GM21576 (cell line): ENCODE measurements at regions not wholly inside any gene's neighbourhood (a gene's known extent, or its start where the extent isn't known, plus 50 kb on each side); places are given as distances from the start of the nearest gene placed in this dataset.
A peak's percentile ranks its signal among the peaks of the same experiment; 100 is the strongest.

Experiments used
- ATAC-seq: cut with Tn5 transposase; IDR thresholded peaks from one replicate; pipeline ENCODE4 v1.9.1; 2021; ENCODE audit warnings: mild to moderate bottlenecking, moderate library complexity; ENCODE audit not compliant: unreplicated experiment

DNA sequence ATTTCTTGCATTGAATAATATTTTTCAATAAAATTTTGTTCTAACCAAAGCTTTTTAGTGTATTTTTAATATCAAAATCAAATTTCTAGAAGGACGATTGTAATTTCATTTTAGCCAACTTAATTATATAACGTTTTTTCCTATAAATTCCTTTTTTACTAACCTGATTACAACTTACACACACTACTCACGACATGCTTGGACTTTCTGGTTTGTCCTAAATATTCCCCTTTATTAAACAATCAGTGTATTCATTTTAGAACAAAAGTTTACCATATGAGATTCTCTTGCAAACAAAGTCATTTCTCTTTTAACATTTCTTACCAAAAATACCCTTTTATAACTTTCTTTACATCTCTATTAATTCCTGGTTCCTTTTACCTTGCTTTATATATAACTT is 173.7 kb downstream of the PWWP3B start:
- no peak for ATAC-seq

GRCh38 chrX:106356580-106356979 is 188.5 kb downstream of the PWWP3B start:
- ATAC-seq, result no peak

DNA sequence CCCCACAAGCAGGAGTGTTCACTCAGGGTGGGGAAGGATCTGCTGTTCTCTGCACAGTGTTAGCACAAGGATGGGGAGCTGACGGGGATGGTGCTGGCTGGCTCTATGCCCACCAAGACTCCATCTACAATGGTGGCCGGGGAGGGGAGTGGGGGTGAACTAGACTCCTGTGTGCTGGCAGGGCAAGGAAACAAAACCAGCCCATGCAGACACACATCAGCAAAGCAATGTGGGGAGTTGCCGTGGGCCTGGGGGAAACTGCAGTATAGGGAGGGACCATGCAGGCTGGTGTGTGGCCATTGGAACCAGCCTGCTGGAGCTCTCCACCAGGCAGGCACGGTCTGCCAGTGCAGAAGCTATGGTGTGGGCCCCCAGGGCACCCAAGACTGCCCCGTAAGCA is 195.1 kb downstream of the PWWP3B start:
- ATAC-seq, result no peak

- no peak for ATAC-seq
These were observed 210.5 kb downstream of the PWWP3B start for GRCh38 chrX:106378616-106379015.

- ATAC-seq, result no peak
These were observed 220.4 kb upstream of the RADX start for GRCh38 chrX:106391284-106391911.

DNA sequence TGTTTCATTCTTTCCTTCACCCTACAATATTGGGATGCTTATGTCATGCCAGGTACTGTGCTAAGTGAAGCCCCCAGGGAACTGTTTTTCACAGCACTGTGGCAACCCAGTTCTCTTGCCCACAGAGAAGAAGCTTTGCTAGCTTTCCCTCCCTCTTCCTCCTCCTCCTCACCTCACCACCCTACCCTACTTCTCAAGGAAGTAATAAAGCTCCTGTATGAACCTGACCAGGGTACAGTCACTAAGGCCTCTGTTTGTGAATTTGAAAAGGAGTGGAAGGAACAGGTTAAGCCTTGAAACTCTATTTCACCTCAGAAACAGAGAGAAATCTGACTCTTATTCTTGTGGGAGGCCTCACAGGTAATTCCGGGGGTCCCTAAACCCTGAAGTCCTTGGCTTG is 219.4 kb upstream of the RADX start:
- no peak for ATAC-seq

GRCh38 chrX:106397788-106398538 is 213.8 kb upstream of the RADX start:
- ATAC-seq, result no peak

DNA sequence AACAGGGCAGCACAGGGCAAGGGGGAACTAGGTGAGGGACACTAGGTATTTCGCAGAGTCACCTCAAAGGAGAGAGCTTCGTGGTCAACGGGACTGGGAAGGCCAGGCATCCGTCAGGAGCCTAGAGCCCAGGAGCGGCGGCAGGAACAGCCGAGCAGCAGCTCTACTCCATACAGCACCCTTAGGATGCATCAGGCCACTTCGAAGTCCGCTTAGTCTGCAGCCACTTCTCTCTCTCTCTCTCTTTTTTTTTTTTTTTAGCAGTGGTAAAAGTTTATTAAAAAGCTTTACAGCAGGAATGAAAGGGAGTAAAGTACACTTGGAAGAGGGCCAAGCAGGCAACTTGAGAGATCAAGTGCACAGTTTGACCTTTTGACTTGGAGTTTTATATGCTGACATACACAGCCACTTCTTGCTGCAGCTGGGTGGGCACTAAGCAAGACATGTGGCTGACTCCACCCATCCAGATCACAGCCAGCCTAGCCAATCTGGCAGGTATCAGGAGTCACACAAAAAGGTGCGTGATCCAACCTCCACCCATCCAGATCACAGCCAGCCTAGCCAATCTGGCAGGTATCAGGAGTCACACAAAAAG is 209.7 kb upstream of the RADX start:
- no peak for ATAC-seq

DNA sequence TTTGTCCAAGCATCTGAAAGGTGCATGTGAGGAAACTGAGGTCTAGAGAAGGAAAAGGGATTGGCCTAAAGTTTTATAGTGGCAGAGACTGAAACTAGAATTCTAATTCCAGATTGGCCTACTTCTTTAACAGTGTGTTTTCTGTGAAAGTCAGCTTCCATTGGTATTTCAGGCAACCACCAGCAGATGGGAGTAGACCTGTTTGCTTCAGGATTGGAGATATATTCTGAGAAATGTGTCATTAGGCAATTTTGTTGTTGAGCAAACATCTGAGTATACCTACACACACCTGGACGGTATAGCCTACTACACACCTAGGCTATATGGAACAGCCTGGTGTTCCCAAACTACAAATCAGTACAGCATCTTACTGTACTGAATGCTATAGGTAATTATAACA is 207.3 kb upstream of the RADX start:
- no peak for ATAC-seq

DNA sequence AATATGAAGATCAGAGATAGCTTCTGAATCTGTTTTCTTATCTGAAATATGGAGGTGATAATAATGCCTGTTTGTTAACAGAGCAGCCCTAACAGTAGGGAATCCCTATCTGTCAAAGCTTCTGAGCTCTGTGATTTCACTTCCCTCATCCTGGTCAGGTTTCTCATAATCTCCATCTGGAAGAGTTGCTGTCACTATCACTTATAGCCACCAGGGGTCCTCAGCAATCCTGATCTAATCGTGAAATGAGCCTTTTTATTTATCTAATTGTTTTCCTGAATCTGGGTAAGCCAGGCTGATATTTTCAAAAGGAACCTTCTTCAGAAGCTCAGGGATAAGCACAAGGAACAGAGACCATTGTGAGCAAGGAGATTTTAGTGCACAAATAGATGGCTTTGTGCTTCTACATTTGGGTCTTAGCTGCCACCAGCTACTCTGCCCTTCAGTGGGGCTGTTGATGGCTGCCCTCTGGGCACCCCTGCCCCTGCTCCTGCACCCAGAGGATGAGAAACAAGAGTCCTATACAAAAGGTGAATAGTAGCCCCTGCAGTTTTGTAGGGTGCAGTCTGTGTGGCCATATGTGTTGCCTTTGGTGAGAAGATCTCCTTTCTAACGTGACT is 196.4 kb upstream of the RADX start:
- ATAC-seq, result peak; percentile 93

- no peak for ATAC-seq
These were observed 175.1 kb upstream of the RADX start for GRCh38 chrX:106436691-106437090.

DNA sequence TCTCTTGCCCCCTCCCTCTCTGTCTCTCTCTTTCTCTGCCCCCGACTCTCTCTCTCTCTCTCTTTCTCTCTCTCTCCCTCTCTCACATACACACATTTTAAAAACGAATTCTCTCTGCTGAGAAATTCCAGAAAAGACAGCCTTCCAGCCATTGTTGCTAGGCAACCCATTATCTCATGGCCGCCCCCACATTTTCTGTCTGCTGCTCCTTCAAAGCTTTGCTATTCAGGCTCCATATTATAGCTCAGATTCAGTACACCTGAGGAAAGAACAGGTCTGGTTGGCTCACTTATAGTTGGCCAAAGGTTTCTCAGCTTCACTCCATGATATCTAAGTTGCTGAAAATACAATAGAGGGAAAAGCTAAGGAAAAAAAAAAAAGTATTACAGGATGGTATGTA is 174.4 kb upstream of the RADX start:
- no peak for ATAC-seq

DNA sequence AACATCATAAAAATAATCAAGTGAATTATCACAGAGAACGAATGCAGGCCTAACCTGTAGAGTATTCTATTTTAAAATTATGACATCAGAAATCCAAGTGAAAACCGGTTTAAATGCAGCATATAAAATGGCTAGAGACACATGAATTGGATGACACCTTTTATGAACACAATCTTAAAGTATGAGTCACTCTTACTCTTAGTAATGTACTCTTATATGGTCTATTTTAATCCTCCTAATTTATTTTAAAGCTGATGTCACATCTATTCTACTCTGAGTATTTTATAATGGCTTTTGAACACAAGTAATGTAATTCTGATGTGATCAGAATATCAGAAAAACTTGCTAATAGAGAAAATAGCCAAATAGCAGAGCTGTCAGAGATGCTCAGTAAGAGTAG is 161.4 kb upstream of the RADX start:
- ATAC-seq, result no peak

DNA sequence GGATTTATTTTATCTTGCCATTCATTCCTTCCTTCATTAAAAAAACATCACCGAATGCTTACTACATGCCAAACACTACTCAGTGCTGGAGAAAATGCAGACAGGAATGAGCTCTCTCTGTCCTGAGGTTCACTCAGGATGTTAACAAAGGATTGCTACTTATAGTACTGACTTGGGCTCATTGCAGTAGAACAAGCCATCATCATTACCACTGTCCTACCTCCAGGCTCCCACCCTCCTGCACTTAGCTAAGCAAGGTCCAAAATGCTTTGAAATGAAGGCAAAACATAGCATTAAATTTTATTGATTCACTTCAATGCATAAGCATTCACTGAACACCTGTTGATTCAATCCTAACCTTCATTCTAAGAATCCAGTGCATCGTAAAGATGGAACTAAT is 159.8 kb upstream of the RADX start:
- no peak for ATAC-seq

- no peak for ATAC-seq
These were observed 156.8 kb upstream of the RADX start for GRCh38 chrX:106454991-106455390.

DNA sequence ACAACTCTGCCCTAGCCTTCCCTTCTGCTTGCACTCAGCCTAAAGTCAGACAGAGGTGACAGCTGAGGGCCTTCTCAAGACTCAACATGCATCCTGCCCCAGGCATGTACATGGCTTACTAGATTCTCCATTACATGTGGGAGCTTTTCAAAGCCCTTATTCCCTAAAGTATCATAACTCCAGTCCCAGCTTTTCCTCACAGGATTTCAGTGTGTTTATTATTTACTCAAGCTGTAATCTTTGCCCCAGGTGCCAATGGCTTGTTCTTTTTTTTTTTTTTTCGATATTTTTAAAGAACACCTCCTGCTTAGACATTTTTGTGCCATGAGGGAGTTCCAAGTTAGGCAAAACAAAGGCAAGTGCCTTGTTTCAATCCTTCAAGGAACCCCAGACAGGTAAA is 154.0 kb upstream of the RADX start:
- no peak for ATAC-seq

DNA sequence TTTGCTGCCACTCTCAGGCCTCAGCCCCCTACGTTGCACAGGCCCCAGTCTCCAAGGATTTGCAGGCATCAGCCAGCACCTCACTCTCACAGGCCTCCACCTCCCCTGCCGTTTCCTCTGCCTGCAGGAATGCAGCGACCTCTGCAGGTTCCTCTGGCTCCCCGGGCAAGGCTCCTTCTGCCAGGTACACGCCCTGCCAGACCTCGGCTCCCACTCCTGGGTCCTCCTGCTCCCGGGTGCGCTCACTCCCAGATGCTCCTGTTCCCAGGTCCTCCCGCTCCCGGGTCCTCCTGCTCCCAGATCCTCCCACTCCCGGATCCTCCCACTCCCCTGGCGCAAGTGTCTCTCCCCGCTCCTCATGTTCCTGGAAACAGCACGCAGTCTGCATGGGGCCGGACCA is 144.4 kb upstream of the RADX start:
- no peak for ATAC-seq

- ATAC-seq, result no peak
These were observed 143.8 kb upstream of the RADX start for GRCh38 chrX:106467943-106468342.

GRCh38 chrX:106468433-106468832 is 143.3 kb upstream of the RADX start:
- no peak for ATAC-seq

- no peak for ATAC-seq
These were observed 131.9 kb upstream of the RADX start for GRCh38 chrX:106479920-106480319.

- no peak for ATAC-seq
These were observed 130.4 kb upstream of the RADX start for GRCh38 chrX:106481341-106481740.

GRCh38 chrX:106484233-106484632 is 127.5 kb upstream of the RADX start:
- ATAC-seq, result peak; percentile 98
